ENCODE measurements at regions not wholly inside any gene's neighbourhood (a gene's known extent, or its start where the extent isn't known, plus 50 kb on each side); places are given as distances from the start of the nearest gene placed in this dataset.

GRCh38 chr7:130996205-130996832 is 262.3 kb upstream of the KLF14 start:
- DNase-seq (ENCODE audit: low read depth in 2 of 2): no peak

- DNase-seq (ENCODE audit: low read depth in 2 of 2): peak; percentile 32 to 50
Observed at GRCh38 chr7:130996833-130997231, 262.8 kb upstream of the KLF14 start.

GRCh38 chr7:130998993-130999602 is 265.1 kb upstream of the KLF14 start:
- DNase-seq (ENCODE audit: low read depth in 2 of 2): no peak

- DNase-seq (ENCODE audit: low read depth in 2 of 2): no peak
Observed at GRCh38 chr7:130999926-131000325, 265.9 kb upstream of the KLF14 start.

GRCh38 chr7:131000389-131000788 is 266.4 kb upstream of the KLF14 start:
- no peak for DNase-seq (ENCODE audit: low read depth in 2 of 2)

- DNase-seq (ENCODE audit: low read depth in 2 of 2): no peak
Observed at GRCh38 chr7:131000873-131001272, 266.9 kb upstream of the KLF14 start.

- DNase-seq (ENCODE audit: low read depth in 2 of 2): no peak
Observed at GRCh38 chr7:131002600-131002999, 268.6 kb upstream of the KLF14 start.

GRCh38 chr7:131003634-131004033 is 269.6 kb upstream of the KLF14 start:
- no peak for DNase-seq (ENCODE audit: low read depth in 2 of 2)

GRCh38 chr7:131004371-131004770 is 270.4 kb upstream of the KLF14 start:
- DNase-seq (ENCODE audit: low read depth in 2 of 2): no peak

- DNase-seq (ENCODE audit: low read depth in 2 of 2): peak in 1 of 2 donors; percentile 39
Observed at GRCh38 chr7:131007439-131008330, 273.7 kb upstream of the KLF14 start.

- DNase-seq (ENCODE audit: low read depth in 2 of 2): no peak
Observed at GRCh38 chr7:131008840-131009711, 275.1 kb upstream of the KLF14 start.

- no peak for DNase-seq (ENCODE audit: low read depth in 2 of 2)
Observed at GRCh38 chr7:131010029-131010716, 276.2 kb upstream of the KLF14 start.

GRCh38 chr7:131010717-131011431 is 276.9 kb upstream of the KLF14 start:
- no peak for DNase-seq (ENCODE audit: low read depth in 2 of 2)

GRCh38 chr7:131011432-131011742 is 277.4 kb upstream of the KLF14 start:
- no peak for DNase-seq (ENCODE audit: low read depth in 2 of 2)

- no peak for DNase-seq (ENCODE audit: low read depth in 2 of 2)
Observed at GRCh38 chr7:131011976-131012375, 278.0 kb upstream of the KLF14 start.

- no peak for DNase-seq (ENCODE audit: low read depth in 2 of 2)
Observed at GRCh38 chr7:131012477-131013031, 278.5 kb upstream of the KLF14 start.

GRCh38 chr7:131013716-131014115 is 279.7 kb upstream of the KLF14 start:
- no peak for DNase-seq (ENCODE audit: low read depth in 2 of 2)

GRCh38 chr7:131014906-131015656 is 281.1 kb upstream of the KLF14 start:
- DNase-seq (ENCODE audit: low read depth in 2 of 2): no peak

GRCh38 chr7:131015657-131015958 is 281.6 kb upstream of the KLF14 start:
- no peak for DNase-seq (ENCODE audit: low read depth in 2 of 2)

- no peak for DNase-seq (ENCODE audit: low read depth in 2 of 2)
Observed at GRCh38 chr7:131016230-131016629, 282.2 kb upstream of the KLF14 start.
